ENCODE measurements at regions not wholly inside any gene's neighbourhood (a gene's known extent, or its start where the extent isn't known, plus 50 kb on each side); places are given as distances from the start of the nearest gene placed in this dataset.

- H3K36me3 ChIP-seq (ENCODE audit: control insufficient read depth, insufficient read depth, low read length): no peaks in the 10 kb centered on the region
- CTCF ChIA-PET: no interaction called here
- H3K4me2 ChIP-seq (ENCODE audit: low read depth, low read length): no peak overlapping the region
- intact Hi-C loops (cut with micrococcal nuclease): no loop called here
- H2BK120ac ChIP-seq (ENCODE audit: low read depth, low read length): no peak overlapping the region
- H3K9ac ChIP-seq (ENCODE audit: low read depth, low read length): no peak overlapping the region
- H2BK15ac ChIP-seq (ENCODE audit: low read depth, low read length): no peak overlapping the region
- H2BK5ac ChIP-seq (ENCODE audit: low read depth, low read length, poor library complexity, severe bottlenecking): no peak overlapping the region
- H4K5ac ChIP-seq (ENCODE audit: low read depth, low read length): no peak overlapping the region
- no peak for TF ChIP-seq SMC3 (IDR thresholded peaks at IDR 0.05; ENCODE audit: low read depth, low read length)
- TF ChIP-seq, protein P1, sequence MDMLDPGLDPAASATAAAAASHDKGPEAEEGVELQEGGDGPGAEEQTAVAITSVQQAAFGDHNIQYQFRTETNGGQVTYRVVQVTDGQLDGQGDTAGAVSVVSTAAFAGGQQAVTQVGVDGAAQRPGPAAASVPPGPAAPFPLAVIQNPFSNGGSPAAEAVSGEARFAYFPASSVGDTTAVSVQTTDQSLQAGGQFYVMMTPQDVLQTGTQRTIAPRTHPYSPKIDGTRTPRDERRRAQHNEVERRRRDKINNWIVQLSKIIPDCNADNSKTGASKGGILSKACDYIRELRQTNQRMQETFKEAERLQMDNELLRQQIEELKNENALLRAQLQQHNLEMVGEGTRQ (IDR thresholded peaks at IDR 0.05; ENCODE audit: low read depth, low read length): no peak
- TF ChIP-seq MAZ (IDR thresholded peaks at IDR 0.05; ENCODE audit: borderline replicate concordance, low read depth, low read length): no peak
- no peak for TF ChIP-seq RCOR1 (IDR thresholded peaks at IDR 0.05; ENCODE audit: insufficient replicate concordance, low read length)
- TF ChIP-seq RFX5 (IDR thresholded peaks at IDR 0.05; ENCODE audit: low read depth, low read length): no peak
- WGBS, 2 experiments (ENCODE audit: extremely low coverage in 2 of 2, insufficient read length in 1 of 2): no CpG with 5 or more reads among the region's 2 CpGs
- H3K4me3 ChIP-seq (ENCODE audit: insufficient read depth, low read depth, low read length): no peak overlapping the region
- H3K9me1 ChIP-seq (ENCODE audit: insufficient read depth, low read length): no peaks in the 10 kb centered on the region
- peaks cover 1% of the 10 kb centered on the region; the same call in 1 of the 2 replicates for H3K9me3 ChIP-seq (ENCODE audit: control insufficient read depth, insufficient read depth, low read length)
- no peak overlapping the region for H3K56ac ChIP-seq (ENCODE audit: extremely low read depth, insufficient read depth, low read length)
- POLR2A ChIA-PET (ENCODE audit: unreplicated experiment): no interaction called here
- no peak overlapping the region for H4K91ac ChIP-seq (ENCODE audit: insufficient read depth, low read depth, low read length)
- H4K20me1 ChIP-seq (ENCODE audit: insufficient read depth, low read length): no peaks in the 10 kb centered on the region
- H3K27ac ChIP-seq (ENCODE audit: insufficient read depth, low read length): no peak overlapping the region
- no peak overlapping the region for H3K4ac ChIP-seq (ENCODE audit: low read depth, low read length)
- no peaks in the 10 kb centered on the region for H3K79me1 ChIP-seq (ENCODE audit: low read depth in 1 of 2, low read length in 2 of 2)
- no peak overlapping the region for H2AK9ac ChIP-seq (replicated peaks; ENCODE audit: low read depth, low read length, poor library complexity)
- H3K18ac ChIP-seq (ENCODE audit: low read depth, low read length): no peak overlapping the region
- no peaks in the 10 kb centered on the region for H3K4me1 ChIP-seq (ENCODE audit: control insufficient read depth, insufficient read depth, low read length)
- no peak overlapping the region for H2AFZ ChIP-seq (replicated peaks; ENCODE audit: low read length, poor library complexity)
- no peak overlapping the region for H3K23ac ChIP-seq (ENCODE audit: low read depth, low read length)
- no peak overlapping the region for H3K14ac ChIP-seq (replicated peaks; ENCODE audit: low read depth, low read length)
- no peaks in the 10 kb centered on the region for H3K27me3 ChIP-seq (ENCODE audit: control insufficient read depth, insufficient read depth, low read length)
- H2AK5ac ChIP-seq (ENCODE audit: low read depth, low read length): no peak overlapping the region
- in situ Hi-C loops (cut with MboI; ENCODE audit: low sequenced_read_pairs): no loop called here
- DNase-seq (no peak), ATAC-seq (ENCODE audit: low read depth) (no peak)
- H2BK20ac ChIP-seq (ENCODE audit: low read depth, low read length): no peak overlapping the region
- dilution Hi-C loops (cut with HindIII; ENCODE audit: low sequenced_read_pairs, unreplicated experiment): no loop called here
- no TSS peak for BruUV-seq (replicated peaks)
- no peak overlapping the region for H4K8ac ChIP-seq (ENCODE audit: low read depth in 2 of 2, low read length in 2 of 2)
These were observed 522.4 kb downstream of the RAB28 start for GRCh38 chr4:12961713-12962112.
